Neural progenitor cell (in vitro differentiated cells): ENCODE measurements at regions not wholly inside any gene's neighbourhood (a gene's known extent, or its start where the extent isn't known, plus 50 kb on each side); places are given as distances from the start of the nearest gene placed in this dataset.

Experiments
- EZH2 ChIP-seq: fragments of 200-600 bp; sonication (generic); IDR thresholded peaks from 2 replicates; pipeline ENCODE4 v1.6.1; 2017; ENCODE audit warnings: antibody characterized with exemption, mild to moderate bottlenecking, moderate library complexity
- EZH2phosphoT487 ChIP-seq: fragments of 200-600 bp; sonication (generic); IDR thresholded peaks from 2 replicates; pipeline ENCODE4 v1.6.1; 2017; ENCODE audit warnings: antibody characterized with exemption
- TF ChIP-seq, protein P1 (sequence below): fragments of 200-600 bp; sonication (generic); IDR thresholded peaks from 2 replicates; pipeline ENCODE4 v1.5.1; 2017; ENCODE audit warnings: antibody characterized with exemption, mild to moderate bottlenecking

GRCh38 chr5:40383749-40384651, 295.7 kb upstream of the PTGER4 start:
- TF ChIP-seq, protein P1, sequence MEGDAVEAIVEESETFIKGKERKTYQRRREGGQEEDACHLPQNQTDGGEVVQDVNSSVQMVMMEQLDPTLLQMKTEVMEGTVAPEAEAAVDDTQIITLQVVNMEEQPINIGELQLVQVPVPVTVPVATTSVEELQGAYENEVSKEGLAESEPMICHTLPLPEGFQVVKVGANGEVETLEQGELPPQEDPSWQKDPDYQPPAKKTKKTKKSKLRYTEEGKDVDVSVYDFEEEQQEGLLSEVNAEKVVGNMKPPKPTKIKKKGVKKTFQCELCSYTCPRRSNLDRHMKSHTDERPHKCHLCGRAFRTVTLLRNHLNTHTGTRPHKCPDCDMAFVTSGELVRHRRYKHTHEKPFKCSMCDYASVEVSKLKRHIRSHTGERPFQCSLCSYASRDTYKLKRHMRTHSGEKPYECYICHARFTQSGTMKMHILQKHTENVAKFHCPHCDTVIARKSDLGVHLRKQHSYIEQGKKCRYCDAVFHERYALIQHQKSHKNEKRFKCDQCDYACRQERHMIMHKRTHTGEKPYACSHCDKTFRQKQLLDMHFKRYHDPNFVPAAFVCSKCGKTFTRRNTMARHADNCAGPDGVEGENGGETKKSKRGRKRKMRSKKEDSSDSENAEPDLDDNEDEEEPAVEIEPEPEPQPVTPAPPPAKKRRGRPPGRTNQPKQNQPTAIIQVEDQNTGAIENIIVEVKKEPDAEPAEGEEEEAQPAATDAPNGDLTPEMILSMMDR: no peak
- TF ChIP-seq EZH2 (no peak), EZH2phosphoT487 (no peak)
